ENCODE measurements at regions not wholly inside any gene's neighbourhood (a gene's known extent, or its start where the extent isn't known, plus 50 kb on each side); places are given as distances from the start of the nearest gene placed in this dataset.

DNA sequence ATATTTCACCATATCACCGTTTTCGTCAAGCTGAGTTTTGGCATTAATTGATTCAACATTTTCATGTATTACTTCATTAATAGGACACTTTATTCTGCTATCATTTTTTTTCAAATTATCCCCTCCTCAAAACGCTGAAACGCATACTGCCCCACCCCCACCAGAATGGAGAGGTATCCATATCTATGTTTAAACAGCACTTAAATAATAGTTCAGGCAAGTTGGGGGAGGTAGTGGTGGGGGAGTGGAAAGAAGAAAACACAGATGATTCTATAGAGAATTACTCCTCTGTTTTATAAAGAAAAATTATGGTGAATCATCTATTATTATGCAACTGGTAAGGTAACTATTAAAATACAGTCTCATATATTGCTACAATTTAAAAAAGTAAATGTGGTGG lies 314.4 kb upstream of the ZEB2 start:
- TF ChIP-seq POLR2A (IDR thresholded peaks at IDR 0.05): no peak
- no peak for TF ChIP-seq POLR2AphosphoS5 (IDR thresholded peaks at IDR 0.05)
- TF ChIP-seq, protein P1, sequence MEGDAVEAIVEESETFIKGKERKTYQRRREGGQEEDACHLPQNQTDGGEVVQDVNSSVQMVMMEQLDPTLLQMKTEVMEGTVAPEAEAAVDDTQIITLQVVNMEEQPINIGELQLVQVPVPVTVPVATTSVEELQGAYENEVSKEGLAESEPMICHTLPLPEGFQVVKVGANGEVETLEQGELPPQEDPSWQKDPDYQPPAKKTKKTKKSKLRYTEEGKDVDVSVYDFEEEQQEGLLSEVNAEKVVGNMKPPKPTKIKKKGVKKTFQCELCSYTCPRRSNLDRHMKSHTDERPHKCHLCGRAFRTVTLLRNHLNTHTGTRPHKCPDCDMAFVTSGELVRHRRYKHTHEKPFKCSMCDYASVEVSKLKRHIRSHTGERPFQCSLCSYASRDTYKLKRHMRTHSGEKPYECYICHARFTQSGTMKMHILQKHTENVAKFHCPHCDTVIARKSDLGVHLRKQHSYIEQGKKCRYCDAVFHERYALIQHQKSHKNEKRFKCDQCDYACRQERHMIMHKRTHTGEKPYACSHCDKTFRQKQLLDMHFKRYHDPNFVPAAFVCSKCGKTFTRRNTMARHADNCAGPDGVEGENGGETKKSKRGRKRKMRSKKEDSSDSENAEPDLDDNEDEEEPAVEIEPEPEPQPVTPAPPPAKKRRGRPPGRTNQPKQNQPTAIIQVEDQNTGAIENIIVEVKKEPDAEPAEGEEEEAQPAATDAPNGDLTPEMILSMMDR (IDR thresholded peaks at IDR 0.05): no peak
- no peak for TF ChIP-seq EP300 (IDR thresholded peaks at IDR 0.05)
- no peak for DNase-seq (ENCODE audit: low spot score in 2 of 2)
- Histone ChIP-seq H3K27me3 (no peaks in the 10 kb centered on the region), H3K4me1 (no peaks in the 10 kb centered on the region), H3K27ac (no peak overlapping the region), H3K4me3 (no peak overlapping the region), H3K9me3 (no peaks in the 10 kb centered on the region), H3K36me3 (no peaks in the 10 kb centered on the region)
- 80% methylated on average over 4 of the region's 4 CpGs for WGBS

DNA sequence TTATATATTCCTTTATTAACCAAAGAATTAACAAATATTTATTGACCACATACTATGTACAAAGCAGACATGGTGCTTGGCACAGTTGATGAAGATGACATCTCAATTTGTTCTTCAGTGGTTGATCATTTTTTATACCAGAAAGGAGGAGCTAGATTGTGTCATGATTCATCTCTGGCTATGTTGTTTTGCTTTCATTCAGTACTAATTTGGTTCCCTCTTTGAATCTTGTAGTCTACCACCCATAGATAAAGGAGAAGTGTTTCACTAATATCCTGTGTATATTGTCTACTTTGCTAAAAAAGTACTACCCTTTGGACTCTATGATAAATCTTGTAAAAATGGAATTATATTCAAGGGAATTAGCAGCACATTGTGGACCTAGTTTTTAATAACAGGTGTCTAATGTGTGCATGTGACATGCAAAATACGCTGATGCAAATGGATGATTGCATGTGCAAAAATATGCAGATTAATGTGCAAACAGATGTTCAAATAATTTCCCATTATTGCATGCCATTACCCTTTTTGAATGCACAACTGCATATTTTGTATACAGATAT lies 313.2 kb upstream of the ZEB2 start:
- no peaks in the 10 kb centered on the region for H3K36me3 ChIP-seq
- no peak overlapping the region for H3K27ac ChIP-seq
- no peak overlapping the region for H3K4me3 ChIP-seq
- no peaks in the 10 kb centered on the region for H3K4me1 ChIP-seq
- no peaks in the 10 kb centered on the region for H3K27me3 ChIP-seq
- H3K9me3 ChIP-seq: no peaks in the 10 kb centered on the region
- no peak for DNase-seq (ENCODE audit: low spot score in 2 of 2)
- no peak for TF ChIP-seq EP300 (IDR thresholded peaks at IDR 0.05)
- no peak for TF ChIP-seq POLR2A (IDR thresholded peaks at IDR 0.05)
- TF ChIP-seq, protein P1 (IDR thresholded peaks at IDR 0.05): no peak
- TF ChIP-seq POLR2AphosphoS5 (IDR thresholded peaks at IDR 0.05): no peak
- WGBS: 96% methylated on average over 1 of the region's 1 CpG

DNA sequence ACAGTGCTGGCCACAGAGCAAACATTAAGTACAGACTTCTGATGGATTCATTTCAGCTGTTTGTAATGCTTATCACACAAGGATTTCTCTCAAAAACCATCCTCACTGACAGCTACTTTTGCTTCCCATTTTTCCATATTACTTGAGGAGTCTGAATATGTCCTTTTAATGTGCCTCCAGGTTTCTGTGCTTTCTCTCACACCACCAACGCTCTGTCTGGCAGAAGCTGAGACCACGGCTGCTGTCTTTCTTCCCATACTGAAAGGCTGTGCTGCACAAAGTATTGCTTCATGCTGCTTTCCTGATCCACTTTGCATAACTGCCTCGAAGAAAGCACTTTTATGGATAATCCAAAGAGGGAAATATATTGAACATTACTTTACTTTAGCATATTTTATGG lies 312.1 kb upstream of the ZEB2 start:
- H3K9me3 ChIP-seq: no peaks in the 10 kb centered on the region
- no peaks in the 10 kb centered on the region for H3K27me3 ChIP-seq
- no peak overlapping the region for H3K27ac ChIP-seq
- DNase-seq (ENCODE audit: low spot score in 2 of 2): no peak
- WGBS: 77% methylated on average over 3 of the region's 3 CpGs
- no peaks in the 10 kb centered on the region for H3K4me1 ChIP-seq
- TF ChIP-seq POLR2AphosphoS5 (IDR thresholded peaks at IDR 0.05) (no peak), EP300 (IDR thresholded peaks at IDR 0.05) (no peak), POLR2A (IDR thresholded peaks at IDR 0.05) (no peak)
- TF ChIP-seq, protein P1 (IDR thresholded peaks at IDR 0.05): no peak
- no peaks in the 10 kb centered on the region for H3K36me3 ChIP-seq
- no peak overlapping the region for H3K4me3 ChIP-seq

DNA sequence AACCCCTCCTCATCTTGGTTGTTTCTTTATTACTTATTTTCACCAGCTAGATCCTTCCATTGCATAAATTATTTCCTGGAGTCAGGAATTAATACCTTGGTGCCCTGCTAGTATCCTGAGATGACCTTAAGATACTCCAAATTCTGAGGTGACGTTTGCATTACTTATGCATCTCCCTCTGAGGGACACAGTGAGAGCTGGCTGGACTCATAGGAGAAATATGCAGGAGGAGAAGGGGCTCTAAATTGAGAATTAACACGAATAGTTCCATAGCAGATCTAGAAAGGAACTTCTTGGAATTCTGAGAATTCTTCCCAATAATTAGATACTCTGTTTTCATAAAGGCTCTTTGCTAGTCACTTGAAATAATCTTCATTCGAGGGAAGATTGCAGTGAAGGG lies 310.6 kb upstream of the ZEB2 start:
- no peak for DNase-seq (ENCODE audit: low spot score in 2 of 2)
- Histone ChIP-seq H3K4me3 (no peak overlapping the region), H3K27ac (no peak overlapping the region), H3K27me3 (no peaks in the 10 kb centered on the region), H3K4me1 (no peaks in the 10 kb centered on the region), H3K9me3 (no peaks in the 10 kb centered on the region), H3K36me3 (no peaks in the 10 kb centered on the region)
- TF ChIP-seq, protein P1 (IDR thresholded peaks at IDR 0.05): no peak
- TF ChIP-seq EP300 (IDR thresholded peaks at IDR 0.05): no peak
- no peak for TF ChIP-seq POLR2AphosphoS5 (IDR thresholded peaks at IDR 0.05)
- TF ChIP-seq POLR2A (IDR thresholded peaks at IDR 0.05): no peak
- 79% methylated on average over 3 of the region's 3 CpGs for WGBS

DNA sequence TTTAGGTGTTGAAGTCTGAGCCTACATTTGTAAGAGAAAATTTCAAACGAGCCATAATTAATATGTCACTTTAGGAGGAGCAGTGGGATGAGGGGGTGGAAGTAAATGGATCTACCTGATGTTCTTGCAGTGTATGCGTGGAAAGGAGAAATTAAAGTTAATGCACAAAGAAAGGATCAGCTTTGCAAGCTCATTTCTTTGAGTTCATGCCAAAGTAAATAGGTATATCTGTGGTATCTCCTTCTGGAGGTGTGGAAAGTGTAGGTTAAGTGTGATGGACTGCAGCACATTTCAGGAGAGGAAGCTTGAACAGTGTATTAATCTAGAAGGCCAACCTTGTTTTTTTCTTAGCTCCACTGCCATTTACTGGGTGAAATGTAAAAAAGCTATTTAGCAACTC lies 307.5 kb upstream of the ZEB2 start:
- DNase-seq (ENCODE audit: low spot score in 2 of 2): no peak
- 66% methylated on average over 2 of the region's 2 CpGs for WGBS
- no peaks in the 10 kb centered on the region for H3K4me1 ChIP-seq
- H3K4me3 ChIP-seq: no peak overlapping the region
- no peaks in the 10 kb centered on the region for H3K9me3 ChIP-seq
- TF ChIP-seq, protein P1 (IDR thresholded peaks at IDR 0.05): no peak
- TF ChIP-seq EP300 (IDR thresholded peaks at IDR 0.05): no peak
- no peak for TF ChIP-seq POLR2AphosphoS5 (IDR thresholded peaks at IDR 0.05)
- TF ChIP-seq POLR2A (IDR thresholded peaks at IDR 0.05): no peak
- no peaks in the 10 kb centered on the region for H3K36me3 ChIP-seq
- no peaks in the 10 kb centered on the region for H3K27me3 ChIP-seq
- H3K27ac ChIP-seq: no peak overlapping the region

Measured in suprapubic skin (tissue), 4 donors.